ENCODE measurements at regions not wholly inside any gene's neighbourhood (a gene's known extent, or its start where the extent isn't known, plus 50 kb on each side); places are given as distances from the start of the nearest gene placed in this dataset.
"Not testable (repeated sequence)": the region's sequence is repeated elsewhere in the genome, so short reads cannot be mapped to it uniquely, and the experiment has no call there.

DNA sequence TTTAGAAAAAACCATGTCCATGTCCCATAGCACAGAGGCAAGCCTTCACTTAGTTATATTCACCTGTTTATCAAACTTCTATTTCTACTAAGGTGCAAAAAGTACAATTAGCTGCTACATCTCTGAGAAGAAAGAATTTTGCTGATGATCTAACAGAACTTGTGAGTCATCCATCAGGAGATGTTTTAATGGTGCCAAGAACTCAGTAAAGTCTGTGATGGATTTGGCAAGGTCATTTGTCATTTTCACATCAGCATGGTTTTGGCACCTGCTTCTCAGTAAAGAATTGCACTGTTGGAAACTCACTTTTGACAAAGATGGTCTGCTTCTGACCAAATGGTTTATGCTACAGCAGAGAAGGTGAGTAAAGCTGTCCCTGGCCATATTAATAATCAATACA lies 195.7 kb upstream of the TMEFF2 start:
- H4K20me1 ChIP-seq (ENCODE audit: insufficient read depth, low read length): no peaks in the 10 kb centered on the region
- H3K9me3 ChIP-seq (ENCODE audit: insufficient read depth, low read depth, low read length): no peaks in the 10 kb centered on the region
- H3K4me1 ChIP-seq (ENCODE audit: insufficient read depth, low read length): no peaks in the 10 kb centered on the region
- no peaks in the 10 kb centered on the region for H3K4me1 Mint-ChIP-seq (ENCODE audit: low read depth, unreplicated experiment)
- no peak overlapping the region for H3K9ac ChIP-seq (ENCODE audit: low read length)
- TF ChIP-seq EZH2 (IDR thresholded peaks at IDR 0.05; ENCODE audit: insufficient read depth, low read length) (no peak), CTCF (IDR thresholded peaks at IDR 0.05; ENCODE audit: insufficient read depth, low read depth, low read length) (no peak)
- H3K27me3 Mint-ChIP-seq (ENCODE audit: low read depth, unreplicated experiment): no peaks in the 10 kb centered on the region
- no peak overlapping the region for H3K4me3 ChIP-seq (ENCODE audit: insufficient read depth, low read depth, low read length)
- H3K27ac ChIP-seq (ENCODE audit: low read depth, low read length): no peak overlapping the region
- no peaks in the 10 kb centered on the region for H3K36me3 Mint-ChIP-seq (ENCODE audit: low read depth, unreplicated experiment)
- no peaks in the 10 kb centered on the region for H3K27me3 ChIP-seq (ENCODE audit: insufficient read depth, low read length)
- H3K4me2 ChIP-seq (ENCODE audit: low read length): no peak overlapping the region
- no peak for FAIRE-seq
- no peaks in the 10 kb centered on the region for H3K79me2 ChIP-seq (ENCODE audit: insufficient read depth, low read length)
- no peak for DNase-seq (ENCODE audit: low read depth)
- no peak overlapping the region for H3K27ac Mint-ChIP-seq (ENCODE audit: unreplicated experiment)
- no peaks in the 10 kb centered on the region for H3K36me3 ChIP-seq (ENCODE audit: insufficient read depth, low read length)
- H3K9me3 Mint-ChIP-seq (ENCODE audit: unreplicated experiment): peaks cover 1% of the 10 kb centered on the region
- H2AFZ ChIP-seq (ENCODE audit: low read depth, low read length): no peak overlapping the region
- H3K4me3 Mint-ChIP-seq (ENCODE audit: unreplicated experiment): no peak overlapping the region

DNA sequence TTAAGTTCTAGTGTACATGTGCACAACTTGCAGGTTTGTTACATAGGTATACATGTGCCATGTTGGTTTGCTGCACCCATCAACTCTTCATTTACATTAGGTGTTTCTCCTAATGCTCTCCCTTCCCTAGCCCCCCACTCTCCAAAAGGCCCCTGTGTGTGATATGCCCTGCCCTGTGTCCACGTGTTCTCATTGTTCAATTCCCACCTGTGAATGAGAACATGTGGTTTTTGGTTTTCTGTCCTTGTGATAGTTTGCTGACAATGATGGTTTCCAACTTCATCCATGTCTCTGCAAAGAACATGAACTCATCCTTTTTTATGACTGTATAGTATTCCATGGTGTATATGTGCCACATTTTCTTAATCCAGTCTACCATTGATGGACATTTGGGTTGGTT lies 189.5 kb upstream of the TMEFF2 start:
- DNase-seq (ENCODE audit: low read depth); H3K4me1 ChIP-seq (ENCODE audit: insufficient read depth, low read length); H3K4me3 Mint-ChIP-seq (ENCODE audit: unreplicated experiment); H3K4me2 ChIP-seq (ENCODE audit: low read length); H3K36me3 Mint-ChIP-seq (ENCODE audit: low read depth, unreplicated experiment); H3K36me3 ChIP-seq (ENCODE audit: insufficient read depth, low read length); H4K20me1 ChIP-seq (ENCODE audit: insufficient read depth, low read length); H3K27ac Mint-ChIP-seq (ENCODE audit: unreplicated experiment); H3K4me3 ChIP-seq (ENCODE audit: insufficient read depth, low read depth, low read length); H3K27ac ChIP-seq (ENCODE audit: low read depth, low read length); H3K27me3 ChIP-seq (ENCODE audit: insufficient read depth, low read length); H3K79me2 ChIP-seq (ENCODE audit: insufficient read depth, low read length); H3K27me3 Mint-ChIP-seq (ENCODE audit: low read depth, unreplicated experiment); H3K9me3 ChIP-seq (ENCODE audit: insufficient read depth, low read depth, low read length); H3K9ac ChIP-seq (ENCODE audit: low read length); FAIRE-seq; H2AFZ ChIP-seq (ENCODE audit: low read depth, low read length); H3K4me1 Mint-ChIP-seq (ENCODE audit: low read depth, unreplicated experiment): not testable (repeated sequence)
- H3K9me3 Mint-ChIP-seq (ENCODE audit: unreplicated experiment): peaks cover 11% of the 10 kb centered on the region

DNA sequence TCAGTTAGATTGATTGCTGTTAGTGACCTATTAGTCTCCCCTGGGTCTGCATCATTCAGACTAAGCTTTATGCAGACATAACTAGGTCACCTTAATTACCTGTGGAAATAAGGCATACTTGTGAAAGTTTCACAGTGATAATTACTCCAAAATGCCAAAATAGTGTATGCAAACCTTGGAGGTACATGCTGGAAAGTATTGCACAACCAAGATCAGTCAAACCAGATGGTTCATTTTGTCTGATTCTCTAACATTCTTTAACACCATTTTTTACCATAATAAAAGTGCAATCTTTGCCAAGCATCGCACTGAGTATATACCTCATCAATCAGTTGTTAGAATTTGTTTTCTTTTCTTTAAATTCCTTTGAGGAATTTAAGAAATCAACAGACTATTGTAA lies 186.3 kb upstream of the TMEFF2 start:
- no peaks in the 10 kb centered on the region for H3K4me1 Mint-ChIP-seq (ENCODE audit: low read depth, unreplicated experiment)
- no peaks in the 10 kb centered on the region for H3K27me3 Mint-ChIP-seq (ENCODE audit: low read depth, unreplicated experiment)
- no peak overlapping the region for H3K4me3 Mint-ChIP-seq (ENCODE audit: unreplicated experiment)
- Histone ChIP-seq H3K4me2 (ENCODE audit: low read length) (no peak overlapping the region), H3K27me3 (ENCODE audit: insufficient read depth, low read length) (no peaks in the 10 kb centered on the region), H3K36me3 (ENCODE audit: insufficient read depth, low read length) (no peaks in the 10 kb centered on the region), H2AFZ (ENCODE audit: low read depth, low read length) (no peak overlapping the region), H3K4me3 (ENCODE audit: insufficient read depth, low read depth, low read length) (no peak overlapping the region), H4K20me1 (ENCODE audit: insufficient read depth, low read length) (no peaks in the 10 kb centered on the region), H3K27ac (ENCODE audit: low read depth, low read length) (no peak overlapping the region), H3K9ac (ENCODE audit: low read length) (no peak overlapping the region), H3K4me1 (ENCODE audit: insufficient read depth, low read length) (no peaks in the 10 kb centered on the region), H3K79me2 (ENCODE audit: insufficient read depth, low read length) (no peaks in the 10 kb centered on the region), H3K9me3 (ENCODE audit: insufficient read depth, low read depth, low read length) (no peaks in the 10 kb centered on the region)
- TF ChIP-seq CTCF (IDR thresholded peaks at IDR 0.05; ENCODE audit: insufficient read depth, low read depth, low read length): no peak
- TF ChIP-seq EZH2 (IDR thresholded peaks at IDR 0.05; ENCODE audit: insufficient read depth, low read length): no peak
- FAIRE-seq: no peak
- no peak overlapping the region for H3K27ac Mint-ChIP-seq (ENCODE audit: unreplicated experiment)
- peak; percentile 3 for DNase-seq (ENCODE audit: low read depth)
- peaks cover 11% of the 10 kb centered on the region for H3K9me3 Mint-ChIP-seq (ENCODE audit: unreplicated experiment)
- H3K36me3 Mint-ChIP-seq (ENCODE audit: low read depth, unreplicated experiment): no peaks in the 10 kb centered on the region
